Non-pigmented ciliary epithelial cell (primary cell): ENCODE measurements at regions not wholly inside any gene's neighbourhood (a gene's known extent, or its start where the extent isn't known, plus 50 kb on each side); places are given as distances from the start of the nearest gene placed in this dataset.

ENCODE experiments used
- DNase-seq: peaks from one replicate; pipeline ENCODE4 v3.0.0-alpha.2; 2010; ENCODE audit warnings: low read depth

GRCh38 chr7:25636168-25636567 is 407.9 kb upstream of the NPVF start:
- DNase-seq, result no peak

- no peak for DNase-seq
Observed at GRCh38 chr7:25636871-25637283, 408.6 kb upstream of the NPVF start.

GRCh38 chr7:25638068-25638467 is 409.8 kb upstream of the NPVF start:
- no peak for DNase-seq

- DNase-seq, result no peak
Observed at GRCh38 chr7:25638590-25639244, 410.4 kb upstream of the NPVF start.

- DNase-seq, result no peak
Observed at GRCh38 chr7:25642849-25643248, 414.6 kb upstream of the NPVF start.

GRCh38 chr7:25643286-25643685 is 415.0 kb upstream of the NPVF start:
- no peak for DNase-seq

- no peak for DNase-seq
Observed at GRCh38 chr7:25643770-25644394, 415.6 kb upstream of the NPVF start.

- DNase-seq, result no peak
Observed at GRCh38 chr7:25646726-25647413, 418.6 kb upstream of the NPVF start.

GRCh38 chr7:25647872-25648271 is 419.6 kb upstream of the NPVF start:
- DNase-seq, result no peak

- no peak for DNase-seq
Observed at GRCh38 chr7:25652366-25652765, 424.1 kb upstream of the NPVF start.

GRCh38 chr7:25653384-25653783 is 425.1 kb upstream of the NPVF start:
- no peak for DNase-seq

GRCh38 chr7:25656071-25656470 is 427.8 kb upstream of the NPVF start:
- DNase-seq, result no peak

- DNase-seq, result no peak
Observed at GRCh38 chr7:25656581-25657026, 428.3 kb upstream of the NPVF start.

- DNase-seq, result no peak
Observed at GRCh38 chr7:25658375-25658774, 430.1 kb upstream of the NPVF start.

- no peak for DNase-seq
Observed at GRCh38 chr7:25659841-25660240, 431.6 kb upstream of the NPVF start.

- no peak for DNase-seq
Observed at GRCh38 chr7:25662841-25663800, 434.8 kb upstream of the NPVF start.

GRCh38 chr7:25663877-25664276 is 435.6 kb upstream of the NPVF start:
- no peak for DNase-seq

- no peak for DNase-seq
Observed at GRCh38 chr7:25664593-25664992, 436.3 kb upstream of the NPVF start.

- no peak for DNase-seq
Observed at GRCh38 chr7:25665374-25665773, 437.1 kb upstream of the NPVF start.

- no peak for DNase-seq
Observed at GRCh38 chr7:25665903-25666670, 437.8 kb upstream of the NPVF start.

GRCh38 chr7:25666671-25667060 is 438.4 kb upstream of the NPVF start:
- no peak for DNase-seq
